NOMO-1 treated with DMSO at 0.1 percent for 48 hours (cell line): ENCODE measurements at regions not wholly inside any gene's neighbourhood (a gene's known extent, or its start where the extent isn't known, plus 50 kb on each side); places are given as distances from the start of the nearest gene placed in this dataset.

Source experiments
- DNase-seq: peaks from one replicate; lab custom pipeline; 2025; ENCODE audit not compliant: unreplicated experiment; lab: John Stamatoyannopoulos, UW

DNA sequence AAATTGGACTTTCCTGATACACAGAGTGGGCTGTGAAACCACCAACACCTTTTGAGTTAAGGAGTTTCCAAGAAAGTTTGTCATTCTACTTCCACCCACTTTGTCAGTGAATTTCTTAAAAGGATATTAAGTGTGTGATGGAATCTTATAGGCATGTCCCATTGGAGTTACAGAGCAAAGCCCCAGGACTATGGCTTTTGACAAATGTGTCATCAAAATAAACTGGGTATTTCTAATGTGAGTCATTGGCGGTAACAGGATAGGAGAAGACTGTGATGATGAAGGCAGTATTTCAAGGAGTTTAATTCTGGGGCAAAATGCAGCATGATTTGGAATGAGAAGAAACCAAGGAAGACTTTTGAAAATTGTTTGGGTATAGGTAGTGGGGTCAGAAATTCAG is 1013.8 kb upstream of the EEF2KMT start:
- DNase-seq: no peak

DNA sequence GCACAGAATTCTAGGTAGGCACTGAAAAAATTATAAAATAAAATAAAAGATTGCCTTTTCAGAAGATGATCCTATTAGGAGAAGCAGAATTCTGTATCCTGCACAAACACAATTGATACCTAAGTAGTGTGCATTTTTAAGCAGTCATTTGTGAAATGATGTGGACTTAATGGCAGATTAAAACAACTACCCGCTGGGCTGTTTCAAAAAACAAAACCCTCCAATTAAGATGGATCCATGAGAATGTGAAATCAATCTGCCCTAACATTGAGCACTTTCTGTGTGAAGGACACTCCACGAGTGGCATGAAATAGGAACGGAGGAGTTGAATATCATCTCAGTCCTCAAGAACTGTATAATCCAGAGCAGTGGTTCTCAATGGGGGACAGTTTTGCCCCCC is 1012.8 kb upstream of the EEF2KMT start:
- no peak for DNase-seq

DNA sequence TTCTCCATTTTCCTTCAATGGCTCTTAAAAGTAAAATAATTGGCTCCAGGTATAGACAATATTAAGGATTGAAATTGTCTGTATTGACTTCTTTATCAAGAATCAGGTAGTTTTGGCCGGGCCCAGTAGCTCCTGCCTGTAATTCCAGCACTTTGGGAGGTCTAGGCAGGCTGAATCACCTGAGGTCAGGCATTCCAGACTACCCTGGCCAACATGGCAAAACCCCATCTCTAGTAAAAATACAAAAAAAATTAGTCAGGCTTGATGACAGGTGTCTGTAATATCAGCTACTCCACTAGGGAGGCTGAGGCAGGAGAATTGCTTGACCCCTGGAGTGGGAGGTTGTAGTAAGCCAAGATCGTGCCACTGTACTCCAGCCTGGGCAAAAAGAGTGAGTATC is 1008.5 kb upstream of the EEF2KMT start:
- DNase-seq: no peak

DNA sequence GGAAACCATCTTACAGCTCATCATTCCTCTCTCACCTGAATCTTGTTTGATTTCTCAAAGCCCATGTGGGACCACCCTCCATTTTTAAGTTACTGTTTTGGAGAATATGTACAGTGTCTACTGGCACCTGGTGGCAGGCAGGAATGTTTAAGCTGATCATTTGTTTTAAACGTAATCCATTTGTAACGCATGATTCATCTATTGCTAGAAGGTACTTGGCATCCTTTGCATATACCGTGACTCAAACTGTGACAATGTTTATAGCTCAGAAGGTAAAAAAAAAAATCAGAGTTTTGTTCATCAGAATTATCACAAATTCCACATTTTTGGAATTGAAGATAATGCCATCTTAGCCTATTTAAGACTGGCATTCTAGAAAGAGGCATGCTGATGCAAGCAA is 1007.5 kb upstream of the EEF2KMT start:
- no peak for DNase-seq

DNA sequence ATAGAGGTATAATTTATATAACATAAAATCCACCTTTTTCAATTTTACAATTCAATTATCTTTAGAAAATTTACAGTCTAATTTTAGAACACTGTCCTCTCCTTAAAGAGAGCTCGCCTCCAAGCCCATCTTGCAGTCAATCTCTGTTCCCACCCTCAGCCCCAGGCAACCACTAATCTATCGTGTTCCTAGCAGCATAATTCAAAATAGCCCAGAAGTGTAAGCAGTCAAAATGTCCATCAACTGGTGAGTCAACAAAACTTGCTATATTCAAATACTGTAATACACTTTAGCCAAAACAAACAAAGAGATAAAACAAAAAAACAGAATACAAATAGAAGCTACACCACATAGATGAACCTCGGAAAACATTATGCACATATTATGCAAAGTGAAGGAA is 1006.8 kb upstream of the EEF2KMT start:
- DNase-seq: no peak

DNA sequence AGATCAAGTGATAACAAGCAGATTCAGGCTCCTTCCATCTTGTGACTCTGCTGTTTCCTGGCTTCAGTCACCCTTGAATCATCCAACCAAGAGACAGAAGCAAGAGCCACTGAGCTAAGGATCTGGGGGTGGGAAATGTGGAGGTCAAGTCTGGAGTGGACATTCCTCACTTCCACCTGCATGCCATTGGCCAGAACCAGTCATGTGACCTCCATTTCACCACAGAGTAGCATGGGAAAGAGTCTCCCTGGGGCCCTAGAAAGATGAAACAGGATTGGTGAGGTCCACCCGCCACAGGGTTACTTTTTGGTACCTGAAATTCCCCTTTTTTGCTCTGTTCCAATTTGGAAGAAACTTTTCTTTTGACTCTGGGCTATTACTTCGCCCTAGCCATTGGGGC is 1006.0 kb upstream of the EEF2KMT start:
- no peak for DNase-seq

DNA sequence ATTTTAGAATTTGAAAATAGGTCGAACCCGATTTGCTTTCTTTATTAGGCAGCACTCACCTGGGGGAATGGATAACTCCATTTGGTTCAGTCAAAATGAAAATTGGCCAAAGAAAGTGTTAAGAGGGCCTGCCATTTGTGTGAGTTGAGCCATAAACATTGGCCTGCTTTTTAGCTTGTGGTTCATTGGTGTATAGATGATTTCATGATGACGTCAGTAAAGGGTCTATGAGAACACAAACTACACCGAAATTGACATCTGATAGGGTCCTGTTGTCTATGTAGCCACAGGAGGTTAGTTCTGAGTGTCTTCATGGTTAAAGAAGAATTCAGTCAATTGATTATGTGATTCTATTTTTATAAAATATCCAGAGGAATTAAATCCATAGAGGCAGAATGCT is 1001.5 kb upstream of the EEF2KMT start:
- no peak for DNase-seq

DNA sequence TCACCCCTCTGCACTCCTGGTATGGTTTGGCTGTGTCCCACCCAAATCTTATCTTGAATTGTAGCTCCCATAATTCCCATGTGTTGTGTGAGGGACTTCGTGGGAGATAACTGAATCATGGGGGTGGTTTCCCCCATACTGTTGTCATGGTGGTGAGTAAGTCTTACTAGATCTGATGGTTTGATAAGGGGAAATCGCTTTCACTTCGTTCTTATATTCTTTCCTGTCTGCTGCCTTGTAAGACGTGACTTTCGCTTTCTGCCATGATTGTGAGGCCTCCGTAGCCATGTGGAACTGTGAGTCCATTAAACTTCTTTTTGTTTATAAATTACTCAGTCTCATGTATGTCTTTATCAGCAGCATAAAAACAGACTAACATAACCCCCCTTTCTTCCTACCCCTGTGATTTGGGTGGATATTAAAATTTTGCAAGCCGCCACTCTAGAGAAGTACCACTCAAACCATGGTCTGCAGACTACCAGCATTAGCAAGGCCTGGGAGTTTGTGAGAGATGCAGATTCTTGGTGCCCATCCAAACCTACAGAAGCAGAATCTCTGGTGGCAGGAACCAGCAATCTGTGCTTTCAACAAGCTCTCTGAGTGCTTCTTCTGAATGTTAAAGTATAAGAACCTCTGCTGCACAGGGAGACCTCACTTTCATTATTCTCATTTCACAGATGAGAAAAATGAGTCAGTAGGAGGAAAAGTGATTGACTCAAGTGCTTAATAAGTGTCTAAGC is 999.5 kb upstream of the EEF2KMT start:
- DNase-seq: no peak

DNA sequence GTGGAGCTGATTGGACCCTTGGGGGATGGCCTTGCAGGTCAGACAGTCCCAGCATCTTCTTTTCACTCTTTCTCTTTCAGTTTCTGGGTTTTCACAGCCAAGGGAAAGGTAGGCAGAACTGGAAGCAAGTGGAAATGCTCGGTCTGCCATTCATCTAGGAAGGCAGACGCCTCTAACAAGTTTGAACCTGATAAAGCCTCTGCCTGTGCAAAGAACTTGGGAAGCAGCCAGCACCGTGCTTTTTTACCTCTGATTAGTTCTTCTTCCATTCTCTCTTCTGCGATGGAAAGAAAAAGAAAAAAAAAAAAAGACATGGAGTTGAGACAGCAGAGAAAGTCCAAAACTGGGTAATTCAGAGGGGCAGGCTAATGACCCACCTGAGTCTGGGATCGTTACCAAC is 997.8 kb upstream of the EEF2KMT start:
- DNase-seq: no peak

DNA sequence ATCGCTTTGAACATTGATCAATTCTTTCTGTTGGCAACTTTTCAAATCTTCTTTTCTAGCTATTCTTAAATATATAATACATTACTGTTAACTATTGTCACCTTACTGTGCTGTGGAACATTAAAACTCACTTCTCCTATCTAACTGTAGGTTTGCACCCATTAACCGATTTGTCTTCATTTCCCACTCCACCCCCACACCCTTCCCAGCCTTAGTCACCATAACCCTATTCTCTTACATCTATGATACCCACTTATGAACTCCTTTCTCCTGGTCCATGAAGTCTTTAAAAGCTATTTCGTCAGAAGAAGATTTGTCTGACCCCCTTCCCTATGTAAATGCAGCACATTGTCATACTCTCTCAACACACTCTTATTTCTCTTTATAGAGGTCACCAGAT is 993.4 kb upstream of the EEF2KMT start:
- DNase-seq: no peak

DNA sequence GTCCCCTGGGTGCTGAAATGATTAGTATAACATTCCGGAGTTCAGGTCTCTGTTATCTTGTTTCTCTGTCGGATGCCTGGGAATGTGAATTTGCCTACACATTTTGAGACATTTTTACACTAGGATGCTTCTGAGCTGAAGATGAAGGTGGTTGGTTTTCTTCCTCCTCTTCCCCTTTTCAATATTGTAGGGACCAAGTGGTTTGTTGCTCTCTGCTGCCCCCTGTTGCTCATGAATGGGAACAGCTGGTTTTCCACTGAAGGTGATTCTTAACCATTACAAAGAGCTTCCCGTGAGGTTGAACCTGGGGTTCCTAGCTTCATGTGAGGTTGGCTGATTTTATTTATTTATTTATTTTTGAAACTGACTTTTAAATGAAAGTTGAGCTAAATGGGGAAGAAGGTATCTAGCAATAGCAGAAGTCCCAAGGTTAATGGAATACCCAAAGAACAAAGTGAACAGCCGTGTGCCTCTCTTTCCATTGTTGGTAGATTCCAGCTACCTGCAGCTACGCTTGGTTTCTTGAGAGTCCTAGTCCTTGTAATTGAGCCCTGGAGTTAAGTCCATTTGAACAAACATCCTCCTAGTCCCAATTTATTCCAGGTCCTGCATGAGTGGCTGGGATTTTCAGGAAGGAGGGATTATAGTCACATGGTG is 983.9 kb upstream of the EEF2KMT start:
- peak; percentile 11 for DNase-seq

DNA sequence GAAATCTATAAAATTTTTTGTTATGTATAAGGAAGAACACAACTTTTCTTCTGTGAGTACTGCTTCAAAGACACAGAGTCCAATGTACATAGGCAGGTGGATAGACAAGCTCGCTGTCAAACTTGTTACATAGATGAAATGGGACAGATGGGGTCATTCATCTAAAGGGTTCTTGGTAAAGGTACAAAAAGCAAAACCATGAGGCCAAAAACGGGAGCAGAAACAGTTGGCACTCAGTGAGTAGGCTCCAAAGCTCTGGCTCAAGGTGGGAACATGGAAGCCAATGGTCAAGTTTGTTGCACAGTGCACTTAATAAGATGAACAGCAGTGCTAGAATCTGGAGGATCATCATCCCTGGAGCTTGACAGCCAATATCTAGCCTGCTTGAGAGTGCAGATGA is 979.0 kb upstream of the EEF2KMT start:
- no peak for DNase-seq

DNA sequence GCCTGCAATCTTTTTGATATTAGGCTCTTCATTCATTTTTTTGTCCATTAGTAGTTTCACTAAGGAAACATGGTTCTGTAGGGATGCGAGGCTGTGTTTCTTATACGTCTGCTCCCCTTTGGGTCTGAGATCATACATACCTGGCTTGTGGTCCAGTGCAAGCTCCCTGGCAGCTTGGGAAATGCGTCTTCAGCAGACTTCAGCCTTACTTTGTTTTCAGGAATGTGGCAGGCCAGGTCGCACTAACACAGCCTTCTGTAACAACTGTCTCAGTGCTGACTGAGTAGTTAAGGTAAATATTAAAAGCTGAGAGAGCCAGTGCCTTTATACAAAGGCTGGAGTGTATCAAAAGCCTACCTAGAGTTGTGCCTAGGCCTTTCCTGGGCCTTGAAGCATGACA is 970.5 kb upstream of the EEF2KMT start:
- DNase-seq: no peak

DNA sequence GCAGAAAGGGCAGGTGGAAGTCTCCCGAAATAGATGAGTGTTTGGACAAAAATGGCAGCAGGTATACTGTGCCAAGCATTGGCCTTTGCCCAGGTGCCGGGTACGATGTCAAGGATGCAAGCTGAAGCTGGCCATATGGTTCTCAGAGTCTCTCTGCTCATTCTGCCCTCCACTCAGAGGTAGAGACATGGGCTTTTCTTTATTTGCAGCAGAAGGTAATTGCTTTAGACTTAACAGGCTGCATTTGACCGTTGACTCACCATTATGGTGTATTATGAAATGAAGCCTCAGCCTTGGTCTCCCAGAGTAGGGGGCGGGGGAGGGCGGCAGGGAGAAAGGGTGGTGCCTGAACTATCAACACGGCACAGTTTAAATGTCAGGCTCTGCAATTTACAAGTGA is 969.1 kb upstream of the EEF2KMT start:
- no peak for DNase-seq

DNA sequence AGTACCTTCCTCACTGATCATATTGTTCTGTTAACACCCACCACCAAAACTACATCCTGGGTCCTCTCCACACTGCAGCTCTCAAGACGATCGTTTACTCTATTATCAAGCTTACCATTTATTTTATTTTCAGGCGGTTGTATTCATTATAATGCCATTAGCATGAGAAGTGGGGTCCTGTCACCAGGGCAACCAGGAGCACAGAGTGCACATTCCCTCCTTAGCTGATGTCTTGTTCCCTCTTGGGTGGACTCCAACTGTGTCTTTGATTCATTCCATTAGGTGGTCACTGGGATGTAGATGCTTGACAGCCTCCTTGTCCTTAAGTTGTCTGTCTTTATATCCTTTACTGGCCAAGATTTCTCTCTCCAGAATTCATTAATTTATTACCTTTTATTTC is 965.9 kb upstream of the EEF2KMT start:
- no peak for DNase-seq

DNA sequence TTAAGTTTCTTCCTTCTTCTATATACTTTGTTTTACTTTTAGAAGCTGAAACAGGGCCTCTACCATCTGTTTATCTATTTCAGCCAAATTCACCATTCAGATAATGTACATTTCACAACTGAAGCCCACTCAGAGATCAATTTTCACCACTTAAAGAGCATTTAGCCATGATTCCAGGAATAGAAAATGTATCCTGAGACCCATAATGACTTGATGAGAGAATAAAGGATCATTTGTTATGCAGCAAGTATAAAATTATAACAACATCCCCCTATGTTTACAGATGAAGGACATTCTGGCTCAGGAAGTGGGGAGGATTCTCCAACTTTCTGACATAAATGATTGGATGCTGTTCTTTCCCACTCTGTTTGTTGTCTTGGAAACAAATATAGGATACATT is 962.1 kb upstream of the EEF2KMT start:
- no peak for DNase-seq

DNA sequence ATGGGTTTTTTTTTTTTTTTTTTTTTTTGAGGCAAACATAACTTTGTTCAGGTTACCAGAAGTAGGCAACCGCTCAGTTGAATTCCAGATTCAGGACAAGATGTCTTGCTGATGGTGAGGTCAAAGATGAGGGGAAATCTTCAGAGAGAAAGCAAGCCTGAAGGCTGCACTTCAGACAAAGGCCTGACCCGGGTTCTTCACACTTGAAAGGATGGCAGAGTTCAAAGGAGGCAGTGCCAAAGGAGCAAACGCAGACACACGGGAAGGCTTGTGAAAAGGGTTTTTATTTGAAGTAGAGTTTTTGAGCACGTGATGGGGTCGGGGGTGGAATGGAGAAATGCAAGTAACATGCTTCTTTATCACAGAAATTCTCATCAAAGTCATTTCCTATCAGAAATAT is 960.2 kb upstream of the EEF2KMT start:
- DNase-seq: no peak

DNA sequence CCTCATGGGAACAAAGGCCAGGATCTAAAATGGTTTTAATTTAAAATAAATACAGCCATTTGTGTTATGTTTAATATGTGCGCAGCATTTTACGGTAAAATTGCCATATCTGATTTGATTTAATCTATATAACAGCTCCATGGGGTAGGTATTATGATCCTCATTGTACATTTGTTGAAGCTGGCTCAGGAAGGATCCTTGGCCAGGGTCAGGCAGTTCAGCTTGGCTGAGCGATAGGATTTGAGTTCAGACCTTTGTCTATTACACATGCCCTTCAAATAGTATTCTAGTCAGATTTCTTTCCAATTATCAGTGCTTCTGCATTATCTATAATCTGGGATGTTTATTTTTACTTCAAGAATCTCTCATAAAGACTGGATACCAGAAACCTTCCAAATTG is 950.4 kb upstream of the EEF2KMT start:
- DNase-seq: no peak

DNA sequence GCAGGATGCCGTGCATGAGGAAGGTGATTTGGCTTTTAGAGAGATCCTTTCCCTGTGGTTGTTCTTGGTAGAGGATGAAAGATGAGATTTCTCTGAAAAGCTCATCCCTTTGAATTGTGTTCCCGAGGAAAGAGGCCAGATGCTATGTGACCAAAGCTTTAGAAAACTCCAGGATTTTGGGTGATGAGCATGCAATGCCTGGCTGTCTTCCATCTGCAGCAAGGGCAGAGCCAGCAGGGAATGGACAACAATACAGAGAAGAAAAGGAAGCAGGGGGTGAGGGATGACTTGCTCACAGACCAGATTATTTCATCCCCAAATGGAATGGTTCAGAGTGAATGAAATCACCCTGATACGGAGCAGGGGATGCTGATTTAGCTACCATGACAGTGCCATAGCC is 949.7 kb upstream of the EEF2KMT start:
- DNase-seq: no peak

DNA sequence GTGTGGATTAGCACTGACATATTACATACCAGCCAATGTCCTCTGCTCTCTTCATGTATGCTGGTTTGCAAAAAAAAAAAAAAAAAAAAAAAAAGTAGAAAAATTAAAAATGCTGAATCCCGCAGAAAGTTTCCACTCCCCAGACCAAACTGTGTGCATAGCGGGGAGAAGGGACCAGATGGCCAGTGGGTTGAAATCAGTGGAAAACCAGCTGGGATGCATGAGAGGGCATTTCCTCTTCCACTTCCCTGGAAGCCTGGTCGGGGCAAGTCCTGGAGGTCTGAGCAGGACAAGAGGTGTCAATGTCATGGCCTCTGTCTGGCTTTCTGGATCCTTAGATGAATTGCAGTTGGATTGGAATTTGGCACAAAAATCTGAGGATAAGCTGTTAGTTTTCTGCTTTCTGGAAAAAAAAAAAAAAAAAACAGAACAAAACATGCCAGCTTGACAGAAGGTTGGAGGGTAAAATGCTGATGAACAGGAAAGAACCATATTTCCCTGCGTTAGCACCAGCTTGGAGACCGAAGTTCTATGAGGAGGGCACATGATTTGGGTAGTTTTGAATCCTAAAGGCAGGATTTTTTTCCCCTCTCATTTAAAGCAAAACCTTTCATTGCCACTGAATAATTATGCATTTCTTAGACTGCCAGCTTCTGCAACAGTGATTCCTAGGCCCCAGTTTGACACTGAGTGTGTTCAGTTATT is 941.5 kb upstream of the EEF2KMT start:
- no peak for DNase-seq

DNA sequence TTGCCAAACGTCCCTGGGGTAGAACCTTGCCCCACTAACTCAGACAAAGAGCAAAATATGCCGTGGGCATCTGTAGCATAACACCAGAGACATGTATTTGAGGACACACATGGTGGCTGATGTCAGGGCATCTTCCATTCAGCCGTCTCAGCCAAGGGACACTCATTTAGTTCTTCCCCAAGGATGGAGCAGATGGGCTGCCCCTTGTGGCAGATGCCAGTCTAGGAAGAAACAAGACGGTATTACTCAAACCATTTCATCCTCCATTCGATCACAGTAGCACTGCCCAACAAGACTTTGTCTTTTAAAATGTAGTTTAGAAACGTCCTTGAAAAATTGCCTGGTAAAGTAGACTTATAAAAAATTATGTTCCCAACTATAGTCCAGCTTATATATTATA is 937.6 kb upstream of the EEF2KMT start:
- no peak for DNase-seq

DNA sequence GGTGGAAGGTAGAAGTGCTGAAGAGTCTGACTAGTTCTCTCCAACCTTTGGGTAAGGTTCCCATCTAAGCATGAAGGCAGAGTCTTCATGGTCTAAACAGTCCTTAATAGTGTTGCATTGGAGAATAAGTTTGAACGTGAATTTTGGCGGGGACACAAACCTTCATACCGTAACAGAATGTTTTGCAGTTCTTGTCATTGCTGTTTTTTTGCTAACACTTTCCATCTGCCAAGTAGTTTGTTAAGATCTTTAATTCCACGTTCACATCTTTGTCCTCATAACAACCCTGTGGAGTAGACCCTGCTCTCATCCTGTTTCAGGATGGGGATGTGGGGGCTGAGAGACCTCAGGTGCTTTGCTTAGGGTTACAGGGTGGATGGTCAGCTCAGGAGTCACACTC is 936.9 kb upstream of the EEF2KMT start:
- DNase-seq: no peak
